ENCODE measurements at regions not wholly inside any gene's neighbourhood (a gene's known extent, or its start where the extent isn't known, plus 50 kb on each side); places are given as distances from the start of the nearest gene placed in this dataset.

DNA sequence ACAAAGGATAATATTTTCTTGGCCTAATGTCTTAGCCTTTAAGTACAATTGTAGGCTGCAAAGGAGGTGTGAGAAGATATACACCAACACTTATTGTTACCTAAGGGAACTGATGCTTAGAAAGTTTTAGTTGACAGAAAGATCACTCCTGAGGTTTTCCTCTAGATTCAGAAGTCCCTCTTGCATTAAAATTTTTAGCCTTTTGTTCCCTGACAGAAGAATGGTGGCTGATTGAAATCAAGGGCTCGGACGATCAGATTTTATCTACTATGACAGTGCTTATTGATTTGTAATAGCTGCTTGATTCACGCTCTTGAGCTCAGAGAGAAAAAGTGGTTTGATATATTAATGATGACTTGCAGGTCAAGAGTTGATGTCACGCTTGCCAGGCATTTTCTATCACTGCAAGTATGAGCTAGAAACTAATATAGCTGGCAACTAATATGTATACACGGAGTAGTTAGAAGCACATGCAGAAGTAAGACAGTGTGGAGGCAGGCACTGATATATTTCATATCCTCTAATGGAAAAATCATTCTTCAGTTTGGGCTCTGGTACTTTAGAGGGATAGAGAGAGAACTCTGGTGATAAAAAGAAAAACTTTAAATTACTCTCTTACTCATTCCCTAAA lies 246.6 kb upstream of the ID4 start:
- no peak overlapping the region for H3K4me2 ChIP-seq (ENCODE audit: low read depth, low read length)
- H3K79me1 ChIP-seq (ENCODE audit: low read depth in 1 of 2, low read length in 2 of 2): no peaks in the 10 kb centered on the region
- no peaks in the 10 kb centered on the region for H3K9me1 ChIP-seq (ENCODE audit: insufficient read depth, low read length)
- no peak overlapping the region for H4K5ac ChIP-seq (ENCODE audit: low read depth, low read length)
- DNase-seq (no peak), ATAC-seq (ENCODE audit: low read depth) (no peak)
- no peaks in the 10 kb centered on the region for H3K36me3 ChIP-seq (ENCODE audit: control insufficient read depth, insufficient read depth, low read length)
- H3K4me3 ChIP-seq (ENCODE audit: insufficient read depth, low read depth, low read length): no peak overlapping the region
- H2AK5ac ChIP-seq (ENCODE audit: low read depth, low read length): no peak overlapping the region
- H2AFZ ChIP-seq (replicated peaks; ENCODE audit: low read length, poor library complexity): no peak overlapping the region
- H4K91ac ChIP-seq (ENCODE audit: insufficient read depth, low read depth, low read length): no peak overlapping the region
- CTCF ChIA-PET: no interaction called here
- H2BK20ac ChIP-seq (ENCODE audit: low read depth, low read length): no peak overlapping the region
- no peak overlapping the region for H3K18ac ChIP-seq (ENCODE audit: low read depth, low read length)
- BruUV-seq (replicated peaks): no TSS peak
- POLR2A ChIA-PET (ENCODE audit: unreplicated experiment): no interaction called here
- no peaks in the 10 kb centered on the region for H4K20me1 ChIP-seq (ENCODE audit: insufficient read depth, low read length)
- H3K27ac ChIP-seq (ENCODE audit: insufficient read depth, low read length): no peak overlapping the region
- TF ChIP-seq MXI1 (IDR thresholded peaks at IDR 0.05; ENCODE audit: borderline replicate concordance, low read depth, low read length) (no peak), NFE2L2 (IDR thresholded peaks at IDR 0.05; ENCODE audit: low read depth, low read length) (no peak), CHD1 (IDR thresholded peaks at IDR 0.05; ENCODE audit: low read depth, low read length) (no peak), FOS (IDR thresholded peaks at IDR 0.05; ENCODE audit: low read depth, low read length) (no peak), SMC3 (IDR thresholded peaks at IDR 0.05; ENCODE audit: low read depth, low read length) (no peak), MAFK (IDR thresholded peaks at IDR 0.05; ENCODE audit: low read depth, low read length) (no peak), USF2 (IDR thresholded peaks at IDR 0.05; ENCODE audit: low read depth, low read length) (no peak), CEBPB (IDR thresholded peaks at IDR 0.05; ENCODE audit: low read depth, low read length) (no peak), RAD21 (IDR thresholded peaks at IDR 0.05; ENCODE audit: low read length) (no peak), RCOR1 (IDR thresholded peaks at IDR 0.05; ENCODE audit: insufficient replicate concordance, low read length) (no peak), BHLHE40 (IDR thresholded peaks at IDR 0.05; ENCODE audit: low read depth, low read length) (no peak), POLR2A (IDR thresholded peaks at IDR 0.05; ENCODE audit: low read depth, low read length) (no peak), ELK1 (IDR thresholded peaks at IDR 0.05; ENCODE audit: borderline replicate concordance, low read depth, low read length) (no peak), CTCF (conservative IDR thresholded peaks at IDR 0.05; ENCODE audit: low read depth, low read length) (no peak), RFX5 (IDR thresholded peaks at IDR 0.05; ENCODE audit: low read depth, low read length) (no peak), MAZ (IDR thresholded peaks at IDR 0.05; ENCODE audit: borderline replicate concordance, low read depth, low read length) (no peak)
- no peak overlapping the region for H3K4ac ChIP-seq (ENCODE audit: low read depth, low read length)
- H3K4me1 ChIP-seq (ENCODE audit: control insufficient read depth, insufficient read depth, low read length): no peaks in the 10 kb centered on the region
- no peak overlapping the region for H2BK5ac ChIP-seq (ENCODE audit: low read depth, low read length, poor library complexity, severe bottlenecking)
- in situ Hi-C loops (cut with MboI; ENCODE audit: low sequenced_read_pairs) (no loop called here), intact Hi-C loops (cut with micrococcal nuclease) (no loop called here), dilution Hi-C loops (cut with HindIII; ENCODE audit: low sequenced_read_pairs, unreplicated experiment) (no loop called here)
- H3K9me3 ChIP-seq (ENCODE audit: control insufficient read depth, insufficient read depth, low read length): no peaks in the 10 kb centered on the region
- no CpG with 5 or more reads among the region's 5 CpGs for WGBS, 2 experiments (ENCODE audit: extremely low coverage in 2 of 2, insufficient read length in 1 of 2)
- H2BK15ac ChIP-seq (ENCODE audit: low read depth, low read length): no peak overlapping the region
- no peak overlapping the region for H4K8ac ChIP-seq (ENCODE audit: low read depth in 2 of 2, low read length in 2 of 2)
- H3K9ac ChIP-seq (ENCODE audit: low read depth, low read length): no peak overlapping the region
- no peaks in the 10 kb centered on the region for H3K27me3 ChIP-seq (ENCODE audit: control insufficient read depth, insufficient read depth, low read length)
- H3K23ac ChIP-seq (ENCODE audit: low read depth, low read length): no peak overlapping the region
- no peak overlapping the region for H2BK120ac ChIP-seq (ENCODE audit: low read depth, low read length)
- no peak overlapping the region for H3K14ac ChIP-seq (replicated peaks; ENCODE audit: low read depth, low read length)
- H2AK9ac ChIP-seq (replicated peaks; ENCODE audit: low read depth, low read length, poor library complexity): no peak overlapping the region
- no peak overlapping the region for H3K56ac ChIP-seq (ENCODE audit: extremely low read depth, insufficient read depth, low read length)

All from IMR-90 (cell line).